ENCODE measurements at regions not wholly inside any gene's neighbourhood (a gene's known extent, or its start where the extent isn't known, plus 50 kb on each side); places are given as distances from the start of the nearest gene placed in this dataset.

- peak; percentile 42 for ATAC-seq
- TF ChIP-seq TCF4 (CRISPR knock-in tag; IDR thresholded peaks at IDR 0.05; ENCODE audit: borderline replicate concordance) = no peak
- TF ChIP-seq ESRRG (CRISPR knock-in tag; IDR thresholded peaks at IDR 0.05) = no peak
- TF ChIP-seq ZNF565 (CRISPR knock-in tag; conservative IDR thresholded peaks at IDR 0.05; ENCODE audit: low read depth) = no peak
- TF ChIP-seq ZFP3 (CRISPR knock-in tag; IDR thresholded peaks at IDR 0.05) = no peak
- no peak for TF ChIP-seq RARB (CRISPR knock-in tag; IDR thresholded peaks at IDR 0.05)
- TF ChIP-seq ARNTL (CRISPR knock-in tag; IDR thresholded peaks at IDR 0.05; ENCODE audit: borderline replicate concordance, low read depth) = no peak
- TF ChIP-seq TSHZ2 (CRISPR knock-in tag; IDR thresholded peaks at IDR 0.05) = no peak
- no peak for TF ChIP-seq GLIS3 (CRISPR knock-in tag; IDR thresholded peaks at IDR 0.05)
- TF ChIP-seq ZNF70 (CRISPR knock-in tag; IDR thresholded peaks at IDR 0.05) = no peak
- no peak for TF ChIP-seq ZC3H10 (CRISPR knock-in tag; IDR thresholded peaks at IDR 0.05)
Measured at GRCh38 chr5:115415143-115415491, 118.7 kb upstream of the CCDC112 start.

DNA sequence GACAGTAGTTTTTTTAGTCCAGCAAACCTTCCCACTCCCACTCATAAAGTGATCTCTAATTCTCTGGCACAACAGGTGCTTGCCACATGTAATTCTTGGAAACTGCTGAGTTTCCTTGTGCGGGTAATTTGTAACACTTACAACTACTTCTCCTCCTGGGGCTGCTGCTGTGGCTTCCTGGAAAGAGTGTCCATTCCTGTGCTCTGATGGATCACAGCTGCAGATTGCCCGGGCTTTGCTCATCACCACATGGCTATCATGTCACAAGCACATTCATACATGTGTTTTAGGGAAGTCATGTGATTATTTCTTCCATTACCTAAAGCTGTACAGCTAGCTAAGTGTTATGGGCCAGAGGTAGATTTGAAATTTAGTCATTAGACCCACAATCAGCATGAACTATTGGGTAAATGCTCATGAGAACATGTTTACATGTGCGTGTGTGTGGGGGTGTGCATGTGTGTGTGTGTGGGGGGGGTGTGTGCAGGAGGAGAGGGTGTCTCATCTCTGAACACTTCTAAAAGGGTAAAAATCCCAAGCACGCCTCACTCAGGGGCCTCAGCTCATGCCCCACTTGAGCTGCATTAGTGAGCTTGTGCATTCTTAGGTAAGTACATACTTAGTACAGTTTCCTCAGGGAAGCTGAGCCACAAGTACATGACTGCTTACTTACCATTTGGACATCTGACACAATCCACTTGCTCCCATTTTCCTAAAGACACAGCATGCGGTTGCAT is 118.1 kb upstream of the CCDC112 start:
- peak; percentile 92 for ATAC-seq
- TF ChIP-seq ZFP3 (CRISPR knock-in tag; IDR thresholded peaks at IDR 0.05) (no peak), CSDC2 (CRISPR knock-in tag; IDR thresholded peaks at IDR 0.05) (no peak), CREB5 (CRISPR knock-in tag; IDR thresholded peaks at IDR 0.05; ENCODE audit: low read depth) (no peak), PPARA (CRISPR knock-in tag; IDR thresholded peaks at IDR 0.05; ENCODE audit: borderline replicate concordance) (no peak), ISL1 (CRISPR knock-in tag; IDR thresholded peaks at IDR 0.05) (no peak), ZNF565 (CRISPR knock-in tag; conservative IDR thresholded peaks at IDR 0.05; ENCODE audit: low read depth) (no peak), ESRRG (CRISPR knock-in tag; IDR thresholded peaks at IDR 0.05) (no peak), ZNF70 (CRISPR knock-in tag; IDR thresholded peaks at IDR 0.05) (no peak), SNAI2 (CRISPR knock-in tag; IDR thresholded peaks at IDR 0.05) (no peak), OSR1 (CRISPR knock-in tag; IDR thresholded peaks at IDR 0.05) (no peak), TSHZ2 (CRISPR knock-in tag; IDR thresholded peaks at IDR 0.05) (no peak), ZFP30 (CRISPR knock-in tag; IDR thresholded peaks at IDR 0.05) (no peak), TCF4 (CRISPR knock-in tag; IDR thresholded peaks at IDR 0.05; ENCODE audit: borderline replicate concordance) (no peak), ZC3H10 (CRISPR knock-in tag; IDR thresholded peaks at IDR 0.05) (no peak)

GRCh38 chr5:115413651-115414050 is 117.2 kb upstream of the CCDC112 start:
- TF ChIP-seq BACH2 (CRISPR knock-in tag; IDR thresholded peaks at IDR 0.05; ENCODE audit: borderline replicate concordance) = no peak
- no peak for TF ChIP-seq CSDC2 (CRISPR knock-in tag; IDR thresholded peaks at IDR 0.05)
- no peak for TF ChIP-seq ESRRG (CRISPR knock-in tag; IDR thresholded peaks at IDR 0.05)
- TF ChIP-seq ZNF565 (CRISPR knock-in tag; conservative IDR thresholded peaks at IDR 0.05; ENCODE audit: low read depth) = no peak
- no peak for TF ChIP-seq SNAI2 (CRISPR knock-in tag; IDR thresholded peaks at IDR 0.05)
- no peak for TF ChIP-seq OSR1 (CRISPR knock-in tag; IDR thresholded peaks at IDR 0.05)
- no peak for ATAC-seq

DNA sequence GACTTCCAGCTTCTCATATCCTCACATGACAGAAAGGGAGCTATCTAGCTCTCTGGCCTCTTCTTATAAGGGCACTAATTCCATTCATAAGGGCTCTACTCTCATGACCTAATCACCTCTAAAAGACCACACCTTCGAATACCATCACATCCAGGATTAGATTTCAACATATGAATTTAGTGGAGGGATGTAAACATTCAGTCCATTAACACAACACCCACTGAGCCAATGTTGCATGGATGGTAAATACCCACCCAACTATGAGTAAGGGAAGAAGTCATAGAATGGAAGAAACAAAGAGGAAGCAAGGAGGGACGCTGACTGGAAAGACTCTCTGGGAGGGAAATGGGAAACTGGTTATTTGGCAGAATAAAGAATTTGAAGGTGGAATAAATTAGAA is 112.6 kb upstream of the CCDC112 start:
- no peak for ATAC-seq
- TF ChIP-seq TCF4 (CRISPR knock-in tag; IDR thresholded peaks at IDR 0.05; ENCODE audit: borderline replicate concordance) = no peak
- TF ChIP-seq GLIS3 (CRISPR knock-in tag; IDR thresholded peaks at IDR 0.05) = no peak
- TF ChIP-seq ZNF8 (CRISPR knock-in tag; IDR thresholded peaks at IDR 0.05) = no peak
- TF ChIP-seq ZNF565 (CRISPR knock-in tag; conservative IDR thresholded peaks at IDR 0.05; ENCODE audit: low read depth) = no peak
- no peak for TF ChIP-seq ZFP30 (CRISPR knock-in tag; IDR thresholded peaks at IDR 0.05)
- TF ChIP-seq ZNF70 (CRISPR knock-in tag; IDR thresholded peaks at IDR 0.05) = no peak
- TF ChIP-seq, protein P1, sequence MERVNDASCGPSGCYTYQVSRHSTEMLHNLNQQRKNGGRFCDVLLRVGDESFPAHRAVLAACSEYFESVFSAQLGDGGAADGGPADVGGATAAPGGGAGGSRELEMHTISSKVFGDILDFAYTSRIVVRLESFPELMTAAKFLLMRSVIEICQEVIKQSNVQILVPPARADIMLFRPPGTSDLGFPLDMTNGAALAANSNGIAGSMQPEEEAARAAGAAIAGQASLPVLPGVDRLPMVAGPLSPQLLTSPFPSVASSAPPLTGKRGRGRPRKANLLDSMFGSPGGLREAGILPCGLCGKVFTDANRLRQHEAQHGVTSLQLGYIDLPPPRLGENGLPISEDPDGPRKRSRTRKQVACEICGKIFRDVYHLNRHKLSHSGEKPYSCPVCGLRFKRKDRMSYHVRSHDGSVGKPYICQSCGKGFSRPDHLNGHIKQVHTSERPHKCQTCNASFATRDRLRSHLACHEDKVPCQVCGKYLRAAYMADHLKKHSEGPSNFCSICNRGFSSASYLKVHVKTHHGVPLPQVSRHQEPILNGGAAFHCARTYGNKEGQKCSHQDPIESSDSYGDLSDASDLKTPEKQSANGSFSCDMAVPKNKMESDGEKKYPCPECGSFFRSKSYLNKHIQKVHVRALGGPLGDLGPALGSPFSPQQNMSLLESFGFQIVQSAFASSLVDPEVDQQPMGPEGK (CRISPR knock-in tag; IDR thresholded peaks at IDR 0.05; ENCODE audit: borderline replicate concordance) = no peak
